Iris pigment epithelial cell (primary cell): ENCODE measurements at regions not wholly inside any gene's neighbourhood (a gene's known extent, or its start where the extent isn't known, plus 50 kb on each side); places are given as distances from the start of the nearest gene placed in this dataset.

Experiments used
- DNase-seq: peaks from one replicate; pipeline ENCODE4 v3.0.0-alpha.2; 2011; ENCODE audit warnings: low read depth

- peak; percentile 97 for DNase-seq
Observed at GRCh38 chr7:85489498-85489897, 302.6 kb upstream of the SEMA3D start.

- no peak for DNase-seq
Observed at GRCh38 chr7:85488406-85488805, 301.6 kb upstream of the SEMA3D start.

GRCh38 chr7:85483177-85483576, 296.3 kb upstream of the SEMA3D start:
- peak; percentile 89 for DNase-seq

- DNase-seq: no peak
Observed at GRCh38 chr7:85480666-85481065, 293.8 kb upstream of the SEMA3D start.

- peak; percentile 23 for DNase-seq
Observed at GRCh38 chr7:85479918-85480643, 293.2 kb upstream of the SEMA3D start.

GRCh38 chr7:85478530-85478929, 291.7 kb upstream of the SEMA3D start:
- DNase-seq: no peak

- no peak for DNase-seq
Observed at GRCh38 chr7:85475476-85475875, 288.6 kb upstream of the SEMA3D start.

GRCh38 chr7:85475071-85475470, 288.2 kb upstream of the SEMA3D start:
- DNase-seq: no peak

- peak; percentile 68 for DNase-seq
Observed at GRCh38 chr7:85474234-85474633, 287.4 kb upstream of the SEMA3D start.

- peak; percentile 88 for DNase-seq
Observed at GRCh38 chr7:85471740-85472139, 284.9 kb upstream of the SEMA3D start.

- peak; percentile 21 for DNase-seq
Observed at GRCh38 chr7:85471307-85471706, 284.5 kb upstream of the SEMA3D start.

GRCh38 chr7:85469446-85470010, 282.7 kb upstream of the SEMA3D start:
- DNase-seq: peak; percentile 36

GRCh38 chr7:85464042-85464651, 277.3 kb upstream of the SEMA3D start:
- DNase-seq: peak; percentile 3

GRCh38 chr7:85462671-85463070, 275.8 kb upstream of the SEMA3D start:
- peak; percentile 29 for DNase-seq

GRCh38 chr7:85457911-85458310, 271.1 kb upstream of the SEMA3D start:
- DNase-seq: peak; percentile 5

GRCh38 chr7:85456254-85456653, 269.4 kb upstream of the SEMA3D start:
- DNase-seq: no peak

- DNase-seq: peak; percentile 66
Observed at GRCh38 chr7:85454904-85455303, 268.0 kb upstream of the SEMA3D start.

- DNase-seq: peak; percentile 2
Observed at GRCh38 chr7:85452674-85453073, 265.8 kb upstream of the SEMA3D start.

GRCh38 chr7:85449478-85449877, 262.6 kb upstream of the SEMA3D start:
- DNase-seq: no peak

- no peak for DNase-seq
Observed at GRCh38 chr7:85447004-85447403, 260.1 kb upstream of the SEMA3D start.

- peak; percentile 14 for DNase-seq
Observed at GRCh38 chr7:85426487-85426960, 239.7 kb upstream of the SEMA3D start.

- DNase-seq: no peak
Observed at GRCh38 chr7:85424298-85424697, 237.4 kb upstream of the SEMA3D start.

- no peak for DNase-seq
Observed at GRCh38 chr7:85423209-85423895, 236.5 kb upstream of the SEMA3D start.
